HG03575 (cell line): ENCODE measurements at regions not wholly inside any gene's neighbourhood (a gene's known extent, or its start where the extent isn't known, plus 50 kb on each side); places are given as distances from the start of the nearest gene placed in this dataset.

ENCODE experiments used
- ATAC-seq: cut with Tn5 transposase; IDR thresholded peaks from one replicate; pipeline ENCODE4 v1.9.1; 2021; ENCODE audit not compliant: unreplicated experiment, insufficient number of reproducible peaks, low FRiP score; ENCODE audit errors: extremely low read depth

DNA sequence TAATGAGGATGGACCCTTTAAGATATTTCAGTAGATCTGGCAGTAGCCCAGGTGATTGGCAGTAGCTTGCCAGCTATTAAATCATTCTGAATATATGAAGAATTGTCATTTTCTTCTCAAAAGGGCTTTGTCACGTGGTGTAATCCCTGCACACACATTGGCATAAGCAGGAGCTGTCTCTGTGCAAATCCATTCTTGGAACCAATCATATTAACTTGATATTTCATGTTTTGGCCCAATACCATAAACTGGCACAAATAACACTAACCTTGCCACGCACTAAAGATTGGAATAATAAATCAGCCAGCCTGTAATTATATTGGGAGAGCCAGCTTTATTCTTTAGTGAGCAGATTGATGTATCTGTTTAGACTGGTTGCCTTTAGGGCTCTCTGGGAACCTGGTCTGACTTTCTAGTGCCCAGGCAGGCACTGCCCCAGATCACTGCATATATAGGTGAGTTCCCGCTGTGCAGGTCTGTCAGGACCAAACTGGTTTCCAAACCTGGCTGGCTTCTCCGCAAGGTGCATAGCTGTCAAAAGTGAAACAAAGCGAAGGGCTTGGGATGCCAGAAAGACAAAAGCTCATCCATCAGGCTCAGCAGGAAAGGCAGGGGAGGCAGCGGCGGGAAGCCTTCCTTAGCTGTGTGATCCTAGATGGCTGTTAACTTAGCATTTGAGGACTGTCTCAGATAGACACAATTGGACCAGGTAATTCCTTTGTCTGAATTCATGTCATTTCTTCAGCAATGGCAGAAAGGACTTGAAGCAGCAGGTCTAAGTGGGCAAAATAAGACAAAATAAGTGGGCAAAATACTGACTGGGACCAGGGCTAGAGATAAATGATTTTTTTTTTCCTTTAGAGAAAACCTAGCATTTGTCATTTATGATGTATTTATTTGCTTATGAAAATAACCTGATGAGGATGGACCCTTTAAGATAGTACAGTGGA lies 128.8 kb upstream of the DYRK2 start:
- ATAC-seq = no peak

DNA sequence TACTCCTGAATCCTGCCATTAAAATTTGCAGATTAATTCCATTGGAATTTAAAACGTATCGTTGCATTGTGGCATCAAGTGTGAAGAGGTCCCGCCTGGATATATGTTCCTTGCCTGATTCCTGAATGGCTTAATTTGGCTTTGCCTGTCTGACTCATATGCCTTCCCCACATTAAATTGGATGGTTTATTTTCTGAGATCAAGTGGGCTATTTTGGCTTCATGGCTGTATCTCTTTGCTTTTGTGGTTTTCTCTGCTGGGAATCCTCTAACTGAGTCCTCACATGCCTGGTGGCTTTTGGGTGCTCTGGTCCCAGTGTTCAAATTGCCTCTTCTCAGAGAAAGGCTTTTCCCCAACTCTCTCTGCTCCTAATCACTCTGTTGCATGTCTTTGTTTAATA lies 127.9 kb upstream of the DYRK2 start:
- ATAC-seq = no peak

DNA sequence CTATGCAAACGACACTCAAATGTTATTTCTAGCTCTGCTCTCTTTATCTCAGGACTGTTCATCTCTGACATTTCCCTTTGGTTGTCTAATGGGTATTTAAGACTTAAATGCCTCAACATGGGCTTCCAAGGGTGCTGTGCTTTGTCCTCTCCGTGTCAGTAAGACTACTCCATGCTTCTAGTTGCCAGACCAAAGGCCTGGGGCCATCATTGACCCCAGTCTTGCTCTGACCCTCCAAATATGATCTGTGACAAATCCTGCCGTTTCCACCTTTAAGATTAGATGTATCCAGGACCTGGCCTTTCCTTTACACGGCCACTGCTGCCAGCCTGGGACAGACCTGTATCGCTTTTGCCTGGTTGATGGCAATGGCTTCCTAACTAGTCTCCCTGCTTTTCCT lies 126.3 kb upstream of the DYRK2 start:
- no peak for ATAC-seq

DNA sequence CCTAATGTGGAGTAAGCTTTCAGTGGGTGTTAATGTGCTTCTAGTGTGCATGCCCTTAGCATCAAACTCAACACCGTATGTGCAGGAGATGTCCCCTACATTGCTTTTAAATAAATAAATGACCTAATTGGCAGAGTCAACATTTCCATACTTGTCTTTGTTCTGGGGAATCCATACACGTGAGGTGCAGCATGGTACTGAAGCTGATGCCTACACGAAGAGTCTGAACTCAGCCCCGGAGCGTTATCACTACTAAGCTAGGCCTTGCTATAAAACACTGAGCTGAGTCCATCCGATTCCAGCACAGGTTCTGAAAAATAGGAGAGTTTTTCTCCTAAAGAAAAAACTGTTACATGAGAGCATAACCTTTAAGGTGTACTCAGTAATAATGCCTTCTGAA lies 125.0 kb upstream of the DYRK2 start:
- no peak for ATAC-seq

DNA sequence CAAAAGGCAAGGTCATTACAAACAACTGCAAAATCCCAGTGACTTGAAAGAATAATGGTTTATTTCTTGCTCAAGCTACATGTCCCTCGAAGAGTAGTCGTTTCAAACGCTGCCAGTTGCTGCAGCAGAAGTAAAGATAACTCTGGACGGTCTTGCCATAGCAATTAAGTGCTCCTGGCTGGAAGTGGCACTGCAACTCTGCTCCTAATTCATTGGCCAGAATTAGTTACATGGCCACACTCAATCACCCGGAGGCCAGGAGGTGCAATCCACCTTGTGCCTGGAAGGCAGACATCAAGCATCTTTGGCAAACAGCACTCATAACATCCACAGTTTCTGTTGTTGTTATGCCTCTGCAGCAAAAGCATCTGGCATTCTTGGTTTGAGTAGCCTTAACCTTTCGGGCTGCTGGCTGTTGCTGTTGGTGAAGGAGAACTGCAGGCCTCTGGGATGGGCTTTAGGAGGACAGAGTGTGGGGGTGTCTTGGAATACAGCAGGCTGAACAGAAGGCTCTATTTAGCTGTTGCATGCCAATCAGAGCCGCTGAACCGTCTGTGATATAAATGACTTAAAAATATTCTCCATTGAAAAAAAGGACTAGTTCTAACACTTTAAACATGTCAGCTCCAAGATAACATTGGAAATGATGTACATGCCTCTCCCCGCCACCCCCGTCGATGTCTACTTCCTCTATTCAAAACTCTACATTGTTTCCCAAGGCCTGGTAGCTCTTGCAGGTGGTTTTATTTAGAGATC lies 123.5 kb upstream of the DYRK2 start:
- no peak for ATAC-seq

DNA sequence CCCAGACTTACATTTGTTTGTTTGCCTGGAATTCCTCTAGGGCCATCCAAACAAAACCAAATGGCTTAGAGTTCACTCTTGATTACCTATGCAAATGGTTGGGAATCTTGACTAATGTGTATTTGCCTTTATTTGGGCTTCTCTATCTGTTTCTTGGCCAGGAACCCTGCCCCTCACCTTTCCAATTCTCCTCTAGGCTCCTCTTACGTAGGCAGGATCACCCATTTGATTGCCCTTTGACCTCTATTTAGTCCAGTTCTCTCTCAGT lies 123.0 kb upstream of the DYRK2 start:
- ATAC-seq = no peak

DNA sequence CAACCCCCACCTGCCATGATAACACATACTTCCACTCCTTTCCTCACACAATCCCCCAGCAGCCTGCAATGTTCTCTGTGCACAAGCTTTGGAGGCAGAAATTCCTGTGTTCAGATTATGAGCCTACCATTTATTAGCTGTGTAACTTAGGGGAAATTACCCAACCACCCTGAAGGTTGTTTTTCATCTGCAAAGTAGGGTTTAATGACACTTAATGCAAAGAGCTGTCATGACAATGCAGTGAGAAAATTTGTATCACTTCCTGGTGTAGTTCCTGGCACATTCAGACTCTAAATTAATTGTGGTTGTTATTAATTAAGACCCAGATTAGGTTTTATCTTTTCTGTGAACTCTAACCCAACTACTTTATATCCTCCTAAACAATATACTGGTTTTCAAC lies 122.4 kb upstream of the DYRK2 start:
- no peak for ATAC-seq

DNA sequence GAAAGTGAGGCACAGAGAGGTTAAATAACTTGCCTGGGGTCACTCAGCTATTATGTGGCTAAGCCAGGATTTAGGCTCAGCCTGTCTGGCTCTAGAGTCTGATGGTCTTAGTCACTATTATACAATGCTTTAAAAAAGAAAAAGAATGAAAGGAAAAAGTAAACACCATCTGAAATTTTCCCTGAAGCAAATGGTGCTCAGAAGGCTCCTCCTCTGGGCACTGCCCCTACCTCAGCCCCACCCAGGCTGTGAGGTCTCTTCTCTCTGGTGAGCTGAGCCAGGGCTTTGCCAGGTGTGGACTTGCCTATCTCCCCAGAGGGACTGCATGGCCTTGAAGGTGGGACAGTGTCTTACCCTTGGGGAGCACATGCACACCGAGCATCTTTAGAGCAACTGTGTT lies 117.5 kb upstream of the DYRK2 start:
- ATAC-seq = no peak

DNA sequence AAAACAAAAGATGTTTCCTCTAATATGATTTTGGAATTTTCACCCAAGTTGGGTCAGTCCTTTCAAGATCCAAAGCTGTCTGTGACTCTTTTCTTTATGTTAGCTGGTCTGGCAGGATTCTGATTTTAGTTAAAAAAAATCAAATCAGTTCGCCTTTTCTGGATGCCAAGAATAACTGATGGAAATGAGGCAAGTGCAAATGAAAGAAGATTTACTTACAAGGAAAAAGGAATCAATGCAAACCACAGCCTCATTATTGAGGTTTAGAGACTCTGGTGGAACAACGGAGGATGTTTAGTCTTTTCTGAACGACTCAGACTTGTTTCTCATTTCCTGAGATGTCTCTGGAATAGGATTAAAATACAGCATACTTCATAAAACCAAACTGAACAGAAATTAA lies 117.0 kb upstream of the DYRK2 start:
- no peak for ATAC-seq

DNA sequence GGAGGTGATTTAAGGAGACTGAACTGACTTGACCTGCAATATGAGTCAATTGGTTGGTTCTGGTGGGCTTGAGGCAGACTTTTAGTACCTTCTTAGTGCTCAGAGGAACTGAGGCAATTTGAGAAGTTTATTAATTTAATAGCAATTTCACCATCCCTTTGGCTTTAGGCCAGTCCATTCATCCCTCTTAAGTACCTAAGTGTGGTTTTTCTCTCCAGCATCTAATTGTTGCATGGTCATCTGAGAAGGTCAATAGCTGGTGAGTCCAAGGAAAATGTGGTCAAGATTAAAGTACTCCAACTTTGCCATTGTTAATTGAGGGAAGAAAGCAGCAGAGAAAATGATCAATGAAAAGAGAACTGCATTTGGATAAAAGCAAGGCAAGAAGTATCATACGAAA lies 115.4 kb upstream of the DYRK2 start:
- ATAC-seq = no peak

DNA sequence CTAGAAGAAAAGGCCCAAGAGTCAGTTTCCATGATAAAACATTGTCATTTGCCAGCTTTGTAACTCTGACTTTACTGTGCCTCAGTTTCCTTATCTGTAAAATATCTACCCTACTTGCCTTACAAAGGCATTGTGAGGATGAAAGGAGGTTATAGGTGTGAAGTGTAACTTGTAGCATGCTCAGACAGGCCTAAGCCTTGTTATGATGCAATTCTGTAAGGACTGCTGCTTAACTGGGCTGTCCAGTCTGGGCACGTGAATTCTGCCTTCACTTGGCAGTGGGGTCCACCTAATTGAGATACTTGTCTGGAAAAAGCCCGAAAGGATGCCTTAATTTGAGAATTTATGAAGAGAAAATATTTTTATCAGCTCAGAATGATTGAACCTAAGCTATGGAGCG lies 114.5 kb upstream of the DYRK2 start:
- no peak for ATAC-seq

DNA sequence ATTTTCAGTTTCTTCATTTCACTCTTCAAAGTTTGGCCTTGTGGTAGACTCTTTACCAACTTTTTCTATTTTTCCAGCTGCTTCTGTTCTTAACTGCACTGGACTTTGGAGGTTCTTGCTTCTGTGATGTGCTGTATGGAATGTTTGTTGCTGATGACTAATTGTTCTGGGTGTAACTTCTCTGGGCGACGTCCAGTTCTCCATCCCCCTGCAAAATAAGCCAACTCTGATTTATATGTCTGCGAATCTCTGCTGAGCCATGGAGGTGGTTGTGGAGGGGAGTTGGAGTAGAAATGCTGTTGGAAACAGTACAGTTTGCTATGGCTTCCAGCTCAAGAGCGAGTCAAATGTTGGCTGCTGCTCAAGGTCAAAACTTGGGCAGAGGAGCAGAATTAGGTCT lies 113.9 kb upstream of the DYRK2 start:
- no peak for ATAC-seq

DNA sequence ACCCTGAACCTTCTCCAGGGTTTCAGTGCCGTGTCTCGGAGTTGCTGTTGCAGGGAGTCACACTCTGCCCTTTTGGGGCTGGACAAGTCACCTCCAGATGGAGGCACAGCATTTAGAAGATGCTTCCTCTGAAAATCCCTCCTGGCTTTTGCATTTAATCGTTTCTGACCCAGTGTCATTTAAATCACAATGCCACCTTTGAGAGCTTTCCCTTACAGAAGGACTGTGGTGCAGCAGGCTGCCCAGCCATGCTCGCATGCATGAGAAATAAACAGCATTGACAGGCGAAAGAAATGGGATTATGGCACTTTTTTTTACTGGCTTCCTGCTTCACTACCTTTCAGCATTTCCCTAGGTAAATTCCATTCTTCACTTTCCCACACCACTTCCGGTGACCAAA lies 113.4 kb upstream of the DYRK2 start:
- no peak for ATAC-seq

DNA sequence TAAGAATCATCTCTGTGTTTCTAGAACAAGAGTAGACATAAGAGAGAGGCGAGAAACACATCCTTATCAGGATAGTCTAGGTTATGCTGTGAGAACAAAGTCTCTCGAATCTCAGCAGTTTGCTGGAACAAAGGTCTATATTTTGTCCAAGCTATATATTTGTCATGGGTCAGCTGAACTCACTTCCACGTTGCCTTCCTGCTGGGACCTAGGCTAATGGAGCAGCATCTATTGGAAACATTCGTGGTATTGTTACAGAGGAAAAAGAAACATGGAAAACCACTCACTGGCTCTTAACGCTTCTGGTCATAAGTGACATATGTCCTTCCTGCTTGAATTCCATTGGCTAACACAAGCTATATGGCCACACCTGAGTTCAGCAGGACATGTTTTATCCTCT lies 112.6 kb upstream of the DYRK2 start:
- ATAC-seq = no peak

DNA sequence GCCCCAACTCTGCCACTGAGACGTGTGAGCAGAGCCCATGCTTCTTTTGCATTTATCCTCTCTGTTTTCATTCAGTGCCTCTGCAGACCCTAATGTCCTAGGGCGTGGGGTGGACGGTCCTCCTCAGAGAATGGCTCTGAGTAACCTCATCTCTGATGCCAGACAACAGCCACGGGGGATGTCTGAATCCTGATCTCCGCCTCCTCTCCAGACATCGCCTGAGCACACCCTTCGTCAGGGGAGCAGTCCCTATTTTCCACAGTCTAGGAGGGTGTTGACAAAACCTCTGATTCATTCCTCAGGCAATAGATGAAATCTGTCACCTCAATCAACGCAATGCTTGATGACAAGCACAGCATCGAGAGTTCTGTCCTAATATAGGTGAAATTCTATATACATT lies 109.2 kb upstream of the DYRK2 start:
- ATAC-seq = no peak

DNA sequence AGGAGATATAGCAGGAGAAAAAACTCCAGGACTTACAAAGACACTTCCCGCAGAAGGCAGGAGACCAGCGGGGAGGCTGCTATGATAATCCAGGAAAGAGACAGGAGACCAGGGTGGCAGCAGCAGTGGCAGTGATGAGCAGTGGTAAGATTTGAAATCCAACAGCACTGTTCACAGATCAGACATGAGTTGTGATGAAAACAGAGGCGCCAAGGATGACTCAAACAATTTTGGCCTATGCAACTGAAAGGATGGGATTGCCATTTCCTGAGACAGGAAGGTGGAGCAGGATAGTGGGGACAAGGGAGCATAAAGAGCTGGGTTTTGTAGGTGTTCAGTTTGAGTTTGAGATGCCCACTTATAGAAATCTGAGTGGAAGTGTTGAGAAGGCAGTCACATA lies 108.6 kb upstream of the DYRK2 start:
- ATAC-seq = no peak

DNA sequence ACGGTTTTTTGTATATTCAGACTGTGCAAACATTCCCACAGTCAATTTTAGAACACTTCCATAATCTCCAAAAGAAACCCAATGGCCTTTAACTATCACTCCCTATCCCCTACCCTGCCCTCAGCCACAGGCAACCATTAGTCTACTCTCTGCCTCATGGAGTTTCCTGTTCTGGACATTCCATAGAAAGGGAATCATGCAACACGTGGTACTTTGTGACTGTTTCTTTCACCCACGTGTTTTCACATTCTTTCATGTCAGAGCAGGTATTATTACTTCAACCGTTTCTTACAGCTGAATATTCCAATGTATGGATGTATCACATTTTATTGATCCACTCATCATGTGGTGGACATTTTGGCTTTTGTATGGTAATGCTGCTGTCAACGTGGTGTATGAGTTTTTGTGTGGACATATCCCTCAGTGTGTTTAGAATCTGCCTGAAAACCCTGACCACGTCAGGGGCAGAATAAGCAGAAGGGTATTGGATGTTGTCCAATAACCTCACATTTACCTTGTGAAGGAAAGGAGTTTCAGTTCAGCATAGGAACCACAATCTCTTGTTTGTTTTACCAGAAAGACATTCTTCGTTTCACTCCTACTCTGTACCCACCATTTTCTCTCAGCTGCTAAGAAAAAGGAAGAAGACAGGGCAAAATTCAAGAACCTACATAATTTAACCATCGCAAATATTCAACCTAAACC lies 107.5 kb upstream of the DYRK2 start:
- no peak for ATAC-seq

DNA sequence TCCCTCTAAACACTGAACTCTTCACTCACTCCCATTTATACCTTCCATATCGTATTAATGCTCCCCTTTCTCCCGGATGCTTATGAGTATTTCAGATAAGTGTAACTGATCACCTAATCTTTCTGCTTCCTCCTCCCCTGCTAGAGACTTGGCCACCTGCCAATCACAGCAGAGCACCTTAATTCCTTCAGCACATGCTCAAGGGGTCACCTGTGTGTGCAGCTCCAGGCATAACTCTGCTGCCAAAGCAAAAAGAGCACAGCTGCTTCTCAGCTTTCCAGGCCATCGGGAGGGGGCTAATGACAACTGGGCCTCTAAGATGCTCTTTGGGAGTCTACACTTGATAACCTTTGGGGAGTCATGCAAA lies 106.9 kb upstream of the DYRK2 start:
- no peak for ATAC-seq

DNA sequence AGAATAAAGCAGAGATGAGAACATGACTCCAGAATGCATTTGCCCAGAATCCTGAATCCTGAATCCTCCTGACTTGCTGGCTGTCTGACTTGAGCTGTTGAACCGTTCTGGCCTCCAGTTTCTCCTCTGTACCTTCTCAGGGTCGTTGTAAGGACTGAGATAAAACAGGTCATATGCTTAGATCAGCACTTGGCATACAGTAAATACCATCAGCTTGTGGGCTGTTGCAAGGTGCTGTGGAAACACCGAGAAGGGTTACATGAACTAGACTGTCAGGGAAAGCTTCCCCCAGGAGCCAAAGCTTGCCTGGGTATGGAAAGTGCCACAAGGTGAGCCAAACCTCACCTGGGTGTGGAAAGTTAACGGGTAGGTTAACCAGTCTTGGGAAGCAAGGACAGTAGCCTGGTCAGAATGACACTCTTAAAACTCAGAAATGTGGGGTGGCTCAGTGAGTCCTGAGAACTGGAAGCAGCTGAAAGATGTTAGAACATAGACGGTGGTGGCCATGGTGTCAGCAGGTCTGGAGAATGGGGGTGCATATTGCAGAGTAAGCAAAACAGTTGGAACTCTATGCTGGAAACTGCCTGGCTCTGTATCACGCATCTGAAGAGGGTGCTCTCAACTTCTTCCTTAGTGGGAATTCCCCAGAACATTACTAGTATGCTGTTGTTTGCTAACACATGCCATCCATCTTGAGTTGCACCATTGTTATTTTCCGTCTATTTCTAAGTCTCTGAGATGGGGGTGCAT lies 105.3 kb upstream of the DYRK2 start:
- ATAC-seq = no peak
